ENCODE measurements at regions not wholly inside any gene's neighbourhood (a gene's known extent, or its start where the extent isn't known, plus 50 kb on each side); places are given as distances from the start of the nearest gene placed in this dataset.

DNA sequence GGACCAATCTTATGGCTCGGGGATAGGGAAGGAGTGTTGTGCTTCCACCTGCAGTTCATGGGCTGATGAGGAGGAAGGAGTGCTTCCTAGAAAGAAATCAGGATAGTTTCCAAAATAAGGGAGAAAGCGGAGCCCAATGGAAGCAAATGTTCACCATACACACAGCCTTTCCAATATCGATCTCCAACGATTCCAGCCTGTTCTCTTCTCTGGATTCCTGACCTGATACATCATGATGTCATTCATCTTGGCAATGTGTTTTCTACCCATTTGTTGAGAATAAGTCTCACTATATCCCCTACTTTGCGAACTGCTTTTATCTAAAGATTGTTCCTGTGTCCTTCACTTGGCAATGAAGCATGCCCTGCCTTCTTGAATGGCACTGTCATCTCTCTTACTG, 205.3 kb upstream of the SIX2 start:
- TF ChIP-seq POLR2A (IDR thresholded peaks at IDR 0.05) (no peak), POLR2AphosphoS5 (IDR thresholded peaks at IDR 0.05) (no peak)
- TF ChIP-seq, protein P1, sequence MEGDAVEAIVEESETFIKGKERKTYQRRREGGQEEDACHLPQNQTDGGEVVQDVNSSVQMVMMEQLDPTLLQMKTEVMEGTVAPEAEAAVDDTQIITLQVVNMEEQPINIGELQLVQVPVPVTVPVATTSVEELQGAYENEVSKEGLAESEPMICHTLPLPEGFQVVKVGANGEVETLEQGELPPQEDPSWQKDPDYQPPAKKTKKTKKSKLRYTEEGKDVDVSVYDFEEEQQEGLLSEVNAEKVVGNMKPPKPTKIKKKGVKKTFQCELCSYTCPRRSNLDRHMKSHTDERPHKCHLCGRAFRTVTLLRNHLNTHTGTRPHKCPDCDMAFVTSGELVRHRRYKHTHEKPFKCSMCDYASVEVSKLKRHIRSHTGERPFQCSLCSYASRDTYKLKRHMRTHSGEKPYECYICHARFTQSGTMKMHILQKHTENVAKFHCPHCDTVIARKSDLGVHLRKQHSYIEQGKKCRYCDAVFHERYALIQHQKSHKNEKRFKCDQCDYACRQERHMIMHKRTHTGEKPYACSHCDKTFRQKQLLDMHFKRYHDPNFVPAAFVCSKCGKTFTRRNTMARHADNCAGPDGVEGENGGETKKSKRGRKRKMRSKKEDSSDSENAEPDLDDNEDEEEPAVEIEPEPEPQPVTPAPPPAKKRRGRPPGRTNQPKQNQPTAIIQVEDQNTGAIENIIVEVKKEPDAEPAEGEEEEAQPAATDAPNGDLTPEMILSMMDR (IDR thresholded peaks at IDR 0.05 in 8 of 11, conservative IDR thresholded peaks at IDR 0.05 in 3 of 11): no peak

All from spleen (tissue), 7 donors.